NCI-H187 (cell line): ENCODE measurements at regions not wholly inside any gene's neighbourhood (a gene's known extent, or its start where the extent isn't known, plus 50 kb on each side); places are given as distances from the start of the nearest gene placed in this dataset.

ENCODE experiments used
- DNase-seq, 2 experiments: peaks; one replicate each; lab custom pipeline; 2025; lab: John Stamatoyannopoulos, UW

DNA sequence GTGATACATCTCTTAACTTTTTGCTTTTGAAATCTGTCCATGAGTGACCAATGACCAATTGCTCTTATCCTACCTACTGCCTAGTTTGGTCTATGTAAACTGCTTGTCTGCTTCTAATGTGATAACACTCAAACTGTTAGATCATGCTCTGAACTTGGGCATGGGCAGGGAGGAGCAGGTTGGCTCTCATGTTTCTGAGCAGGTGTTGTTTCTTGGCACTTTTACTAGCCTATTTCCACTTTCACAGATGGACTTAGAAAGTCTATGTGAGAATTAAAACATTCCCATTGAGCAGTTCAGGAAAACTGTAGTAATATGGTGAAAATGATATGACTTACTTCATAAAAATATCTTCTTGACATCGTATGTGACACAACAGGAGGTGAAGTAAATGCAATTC, 538.4 kb downstream of the HACE1 start:
- no peak for DNase-seq

- no peak for DNase-seq
Measured at GRCh38 chr6:104320896-104321295, 538.8 kb downstream of the HACE1 start.

DNA sequence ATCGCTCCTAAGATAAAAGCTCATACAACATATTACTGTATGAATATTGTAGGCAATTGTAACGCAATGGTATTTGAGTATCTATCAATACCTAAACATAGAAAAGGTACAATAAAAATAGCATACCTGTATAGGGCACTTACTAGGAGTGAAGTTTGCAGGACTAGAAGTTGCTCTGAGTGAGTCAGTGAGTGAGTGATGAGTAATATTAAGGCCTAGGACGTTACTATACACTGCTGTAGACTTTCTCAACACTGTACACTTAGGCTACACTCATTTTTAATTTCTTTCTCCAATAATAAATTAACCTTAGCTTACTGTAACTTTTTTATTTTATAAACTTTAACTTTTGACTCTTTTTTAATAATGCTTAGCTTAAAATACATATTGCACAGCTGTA, 546.9 kb downstream of the HACE1 start:
- DNase-seq, result no peak

DNA sequence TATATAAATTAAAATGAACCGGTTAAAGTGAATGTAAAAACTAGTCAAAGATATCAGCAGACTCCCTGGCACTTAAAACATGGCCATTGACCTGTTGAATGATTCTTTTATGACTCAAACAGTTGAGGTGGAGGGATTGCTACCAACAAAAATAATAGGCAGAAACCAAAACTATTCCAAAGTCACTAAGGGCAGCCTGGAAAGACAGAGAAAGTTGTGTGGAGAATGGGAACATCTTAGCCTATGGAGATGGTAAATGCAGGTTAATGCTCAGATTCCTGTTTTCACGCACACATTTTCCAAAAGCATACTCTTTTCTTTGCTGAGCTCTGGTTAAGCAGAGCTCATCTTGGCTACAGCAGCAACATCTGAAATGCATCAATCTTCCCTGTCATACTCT, 553.5 kb downstream of the HACE1 start:
- DNase-seq, result no peak

- no peak for DNase-seq
Measured at GRCh38 chr6:104305206-104305605, 554.5 kb downstream of the HACE1 start.

DNA sequence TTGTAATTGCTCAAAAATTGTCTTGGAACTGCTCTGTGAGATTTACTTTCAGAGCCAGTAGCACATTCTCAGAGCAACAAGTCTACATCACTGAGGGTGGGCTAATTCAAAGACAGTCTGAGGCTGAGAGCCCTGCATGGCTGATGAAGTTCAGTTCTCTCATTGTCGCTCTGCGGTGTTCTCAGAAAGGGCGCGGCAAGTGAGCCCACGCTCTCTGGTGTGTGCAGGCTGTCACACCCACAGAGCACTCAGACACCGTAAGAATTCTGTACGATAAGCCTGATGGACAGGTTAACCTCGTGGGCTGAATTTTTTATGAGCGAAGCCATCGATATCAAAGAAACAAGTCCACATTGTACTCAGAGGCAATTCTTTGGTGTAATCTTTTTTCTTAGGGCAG, 557.8 kb downstream of the HACE1 start:
- DNase-seq, result no peak

DNA sequence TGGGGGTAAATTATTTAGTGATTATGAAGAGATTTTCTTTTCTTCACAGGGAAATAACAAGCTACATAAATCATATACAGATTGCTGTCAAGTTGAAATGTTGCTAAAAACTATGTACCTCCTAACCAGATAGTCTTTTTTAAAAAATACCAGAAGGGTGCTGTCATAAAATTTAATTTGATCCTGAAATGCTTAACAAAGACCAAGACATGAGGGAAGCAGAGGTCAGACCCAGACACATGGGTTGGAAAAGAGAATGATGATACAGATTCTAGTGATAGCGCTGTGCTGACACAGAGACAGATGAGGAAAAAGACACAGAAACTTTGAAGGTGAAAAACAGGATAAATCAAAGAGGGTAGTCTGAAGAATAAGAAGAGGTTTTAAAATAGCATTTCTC, 573.1 kb downstream of the HACE1 start:
- DNase-seq, result no peak

- DNase-seq, result no peak
Measured at GRCh38 chr6:104284872-104285271, 574.8 kb downstream of the HACE1 start.

DNA sequence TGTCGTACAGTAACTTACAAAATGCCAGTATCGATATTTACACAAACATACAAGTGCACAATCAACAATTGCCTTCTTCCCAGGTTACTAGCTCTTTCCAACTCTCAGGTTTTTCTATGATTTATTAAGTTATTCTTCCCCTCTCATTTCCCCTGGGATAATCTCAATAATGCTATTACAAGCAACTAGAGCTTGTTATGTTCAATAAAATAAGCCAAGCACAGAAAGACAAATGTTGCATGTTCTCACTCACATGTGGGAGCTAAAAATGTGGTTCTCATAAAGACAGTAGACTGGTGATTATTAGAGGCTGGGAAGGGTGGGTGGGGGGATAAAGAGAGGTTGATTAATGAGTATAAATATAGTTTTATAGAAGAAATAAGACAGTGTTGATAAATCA, 577.1 kb downstream of the HACE1 start:
- no peak for DNase-seq

DNA sequence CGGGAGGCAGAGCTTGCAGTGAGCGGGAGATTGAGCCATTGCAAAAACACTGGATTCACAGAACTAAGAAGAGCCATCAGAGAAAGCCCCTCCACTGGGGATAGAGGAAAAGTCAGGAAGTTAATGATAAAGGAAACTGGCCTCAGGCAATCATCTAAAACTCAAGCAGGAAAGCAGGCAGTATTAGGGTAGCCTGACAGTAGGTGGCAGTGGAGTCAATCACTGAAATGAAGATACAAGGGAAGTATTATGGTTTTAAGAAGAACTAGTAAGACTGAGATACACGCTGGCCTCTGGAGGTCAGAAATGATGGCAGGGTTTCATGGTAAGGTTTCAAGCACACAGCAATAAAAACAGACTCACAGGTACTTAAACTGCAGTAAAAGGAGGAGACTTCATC, 578.3 kb downstream of the HACE1 start:
- DNase-seq, result no peak

GRCh38 chr6:104268389-104268788, 591.3 kb downstream of the HACE1 start:
- DNase-seq, result no peak

GRCh38 chr6:104266922-104267321, 592.8 kb downstream of the HACE1 start:
- no peak for DNase-seq

DNA sequence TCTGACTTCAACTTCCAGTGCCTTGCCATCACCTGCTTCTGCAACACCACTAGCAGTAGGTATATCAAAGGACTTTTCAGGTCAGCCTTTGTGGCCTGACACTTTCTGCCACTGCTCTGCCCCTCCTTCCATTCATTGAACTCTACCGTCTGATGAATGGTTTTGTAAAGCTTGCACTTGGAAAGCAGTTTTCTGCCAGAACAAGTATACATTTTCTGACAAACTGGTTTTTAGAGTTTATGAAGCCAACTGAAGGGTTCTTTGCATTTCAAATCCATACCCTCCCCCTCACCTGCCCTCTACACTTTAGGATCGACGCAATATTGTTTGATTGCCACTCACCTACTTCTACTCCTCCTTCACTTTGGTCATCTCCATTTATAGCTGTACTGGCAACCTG, 603.1 kb downstream of the HACE1 start:
- peak; percentile 38 to 66 for DNase-seq

GRCh38 chr6:104253236-104253635, 606.5 kb downstream of the HACE1 start:
- DNase-seq, result no peak

DNA sequence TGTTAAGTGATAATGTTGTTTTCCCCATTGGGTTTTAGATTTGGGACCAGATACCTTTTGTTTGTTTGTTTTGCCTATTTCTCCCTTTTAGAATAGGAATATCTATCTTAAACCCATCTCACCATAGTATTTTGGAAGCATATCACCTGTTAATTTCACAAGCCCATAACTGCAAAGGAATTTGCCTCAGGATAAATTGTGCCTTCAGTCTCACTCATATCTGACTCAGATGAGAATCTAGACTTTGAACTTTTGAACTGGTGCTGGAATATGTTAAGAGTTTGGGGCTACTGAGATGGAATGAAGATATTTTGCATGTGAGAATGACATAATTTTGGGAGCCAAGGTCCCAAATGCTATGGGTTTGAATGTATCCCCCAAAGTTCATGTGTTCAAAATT, 607.4 kb downstream of the HACE1 start:
- DNase-seq, result no peak

DNA sequence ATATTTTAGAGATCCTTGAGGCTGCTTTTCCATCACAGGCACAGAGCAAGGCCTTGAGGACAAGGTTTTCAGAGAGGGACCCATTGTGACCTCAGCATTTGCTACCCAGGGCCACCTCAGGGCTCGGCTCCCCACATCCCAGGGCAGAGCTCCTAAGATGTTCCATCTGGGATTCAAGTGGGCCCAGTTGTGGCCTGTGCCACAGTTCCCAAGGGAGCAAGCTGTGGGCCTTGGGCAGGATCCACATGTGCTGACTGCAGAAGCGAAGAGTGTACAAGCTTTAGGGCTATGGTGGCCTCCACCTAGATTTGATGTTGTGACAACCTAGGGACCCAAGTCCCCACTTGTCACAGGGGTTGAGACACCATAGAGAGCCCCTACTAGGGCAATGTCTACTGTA, 608.1 kb downstream of the HACE1 start:
- DNase-seq, result no peak

DNA sequence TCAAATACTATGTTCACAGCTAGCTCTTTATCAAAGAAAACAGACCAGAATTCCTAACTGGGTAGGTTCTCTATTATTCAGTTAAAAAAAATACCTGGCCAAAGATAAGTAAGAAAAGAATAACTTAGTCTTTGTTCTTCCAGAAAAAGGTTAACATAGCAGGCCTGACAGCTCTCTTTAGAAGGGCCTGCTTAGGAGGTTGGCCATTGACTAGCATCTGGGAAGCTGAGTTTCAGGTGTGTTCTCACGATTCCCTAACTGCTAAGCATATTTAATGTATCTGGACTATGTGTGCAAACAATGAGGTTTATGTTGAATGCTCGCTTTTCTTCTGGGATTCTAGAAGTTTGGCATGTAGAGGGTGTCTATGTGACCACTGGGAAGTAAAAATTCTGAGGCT, 618.9 kb downstream of the HACE1 start:
- no peak for DNase-seq

DNA sequence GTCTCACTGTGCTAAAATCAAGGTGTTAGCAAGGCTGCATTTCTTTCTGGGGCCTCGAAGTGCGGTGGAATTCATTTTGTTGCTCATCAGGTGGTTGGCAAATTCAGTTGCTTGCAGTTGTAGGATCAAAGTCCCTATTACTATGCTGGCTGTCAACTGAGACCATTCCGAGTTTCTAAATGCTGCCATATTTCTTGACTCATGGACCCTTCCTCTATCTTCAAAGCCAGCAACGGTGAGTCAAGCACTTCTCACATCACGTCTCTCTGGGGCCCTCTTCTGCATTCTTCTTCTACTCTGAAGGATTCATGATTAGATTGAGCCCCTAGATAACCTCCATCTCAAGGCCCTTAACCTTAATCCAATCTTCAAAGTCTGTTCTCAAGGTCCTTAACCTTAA, 619.7 kb downstream of the HACE1 start:
- no peak for DNase-seq

DNA sequence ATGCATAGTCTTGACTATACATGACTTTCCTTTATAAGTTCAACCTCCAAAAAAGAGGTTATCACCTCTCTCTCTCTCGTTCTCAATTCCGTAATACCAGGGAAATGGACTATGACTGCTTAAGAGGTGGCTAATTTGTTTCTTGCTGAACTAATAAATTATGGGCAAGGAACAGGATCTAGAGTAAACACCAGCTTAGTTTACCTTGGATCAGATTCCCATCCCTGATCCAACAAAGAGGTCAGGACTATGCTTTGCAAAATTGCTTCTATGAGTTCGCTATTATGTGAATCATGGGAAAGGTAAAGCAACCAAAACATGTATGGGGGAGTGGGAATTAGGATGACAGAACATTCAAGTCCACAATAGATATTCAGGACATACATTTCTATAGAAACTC, 630.7 kb downstream of the HACE1 start:
- DNase-seq, result peak in 1 of 2 experiments; percentile 51

- no peak for DNase-seq
Measured at GRCh38 chr6:104227508-104227907, 632.2 kb downstream of the HACE1 start.

GRCh38 chr6:104226790-104227446, 632.8 kb downstream of the HACE1 start:
- no peak for DNase-seq

DNA sequence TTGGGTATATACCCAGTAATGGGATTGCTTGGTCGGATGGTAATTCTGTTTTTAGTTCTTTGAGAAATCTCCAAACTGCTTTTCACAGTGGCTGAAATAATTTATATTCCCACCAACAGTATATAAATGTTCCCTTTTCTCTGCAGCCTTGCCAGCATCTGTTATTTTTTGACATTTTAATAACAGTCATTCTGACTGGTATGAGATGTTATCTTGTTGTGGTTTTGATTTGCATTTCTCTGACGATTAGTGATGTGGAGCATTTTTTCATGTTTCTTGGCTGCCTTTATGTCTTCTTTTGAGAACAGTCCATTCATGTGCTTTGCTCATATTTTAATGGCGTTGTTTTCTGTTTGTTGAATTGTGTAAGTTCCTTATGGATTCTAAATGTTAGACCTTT, 641.6 kb downstream of the HACE1 start:
- no peak for DNase-seq

DNA sequence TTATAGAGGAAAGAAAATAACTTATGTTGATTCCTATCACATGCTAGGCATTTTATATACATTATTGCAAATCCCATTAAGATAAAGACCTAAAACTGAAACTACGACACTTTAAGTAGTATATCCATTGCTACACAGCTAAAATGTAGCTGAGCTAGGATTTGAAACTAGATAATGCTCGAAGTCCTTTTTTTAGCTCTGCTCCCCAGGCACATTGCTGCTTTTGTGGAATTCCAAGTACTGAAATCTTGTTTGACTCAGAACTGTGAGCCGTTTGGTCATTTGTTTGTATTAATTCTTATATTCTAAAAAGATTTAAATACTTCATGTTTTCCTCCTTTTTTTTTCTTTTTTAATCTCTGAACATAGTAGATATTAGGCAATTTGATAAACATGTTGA, 644.8 kb downstream of the HACE1 start:
- DNase-seq, result no peak

DNA sequence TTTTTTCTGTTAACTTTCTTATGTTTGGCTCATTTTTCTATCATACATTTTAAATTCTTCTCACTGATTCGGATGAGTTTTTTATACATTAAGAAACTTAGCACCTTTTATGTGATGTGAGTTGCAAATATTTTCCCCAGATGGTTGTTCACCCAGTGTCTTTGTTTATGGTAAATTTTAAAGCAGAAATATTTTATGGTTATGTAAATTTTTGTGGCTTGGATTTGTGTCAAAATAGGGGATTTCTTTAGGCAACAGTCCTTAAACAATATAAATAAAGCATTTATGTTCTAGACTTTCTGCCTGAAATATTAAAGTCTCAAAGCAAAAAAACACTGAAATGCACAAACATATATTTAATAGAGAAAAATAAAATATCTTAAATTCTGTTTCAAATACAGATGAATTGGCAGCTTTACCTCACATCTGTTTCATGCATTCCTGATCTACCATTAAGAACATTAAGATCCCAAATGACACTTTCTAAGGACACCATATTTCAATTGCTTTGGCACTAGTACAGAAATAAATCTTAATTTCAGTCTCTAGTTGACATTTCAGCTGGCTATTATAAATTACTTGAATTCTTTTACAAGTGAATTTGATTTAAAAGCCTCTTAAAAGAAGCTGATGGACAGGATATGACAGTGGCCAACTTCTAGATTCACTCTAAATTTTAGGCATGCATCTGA, 646.6 kb downstream of the HACE1 start:
- no peak for DNase-seq
